HEK293 (cell line): ENCODE measurements at regions not wholly inside any gene's neighbourhood (a gene's known extent, or its start where the extent isn't known, plus 50 kb on each side); places are given as distances from the start of the nearest gene placed in this dataset.
A peak's percentile ranks its signal among the peaks of the same experiment; 100 is the strongest.

Experiments used
- CTCF ChIA-PET: fragments of 350-600 bp; formaldehyde crosslinking; extraction: SDS; loops from one replicate; lab custom pipeline; 2021; ENCODE audit warnings: antibody characterized with exemption; lab: Yijun Ruan, JAX
- POLR2A ChIA-PET: fragments of 300-600 bp; formaldehyde crosslinking; extraction: SDS; loops from one replicate; lab custom pipeline; 2020; ENCODE audit warnings: antibody characterized with exemption, inconsistent platforms; lab: Yijun Ruan, JAX
- H3K27ac ChIP-seq: fragments of 200-500 bp; sonication (Bioruptor generic); 2 replicates; pipeline ENCODE4 v1.5.1; 2014; ENCODE audit warnings: low read depth, low read length, control low read depth, inconsistent platforms; ENCODE audit errors: extremely low read depth
- H3K36me3 ChIP-seq, 2 experiments: fragments of 200-500 bp in 1 of 2; sonication (Bioruptor generic) in 1 of 2; 1 replicate in 1 of 2; 2 replicates in 1 of 2; pipeline ENCODE4 v1.5.1; 2014 to 2017; ENCODE audit warnings: inconsistent platforms in 2 of 2, low read length in 2 of 2; ENCODE audit not compliant: control insufficient read depth in 2 of 2, insufficient read depth in 1 of 2
- H3K4me1 ChIP-seq: fragments of 200-500 bp; sonication (Bioruptor generic); 2 replicates; pipeline ENCODE4 v1.5.1; 2014; ENCODE audit warnings: mild to moderate bottlenecking, low read length, inconsistent platforms; ENCODE audit not compliant: control insufficient read depth, insufficient read depth
- H3K4me3 ChIP-seq: 2 replicates; pipeline ENCODE4 v1.5.1; 2011; ENCODE audit warnings: low read depth, mild to moderate bottlenecking, control low read depth, low read length, moderate library complexity
- H3K9me3 ChIP-seq: fragments of 200-500 bp; sonication (Bioruptor generic); 2 replicates; pipeline ENCODE4 v1.5.1; 2014; ENCODE audit warnings: low read depth, low read length, inconsistent platforms; ENCODE audit not compliant: control insufficient read depth, insufficient read depth
- EGR2 ChIP-seq: fragments of 450-650 bp; formaldehyde crosslinking; IDR thresholded peaks from 2 replicates; pipeline ENCODE4 v1.5.1; 2016; ENCODE audit warnings: low read depth, missing biosample characterization, missing genetic modification characterization
- ZIC2 ChIP-seq: fragments of 450-650 bp; formaldehyde crosslinking; IDR thresholded peaks from 2 replicates; pipeline ENCODE4 v1.5.1; 2016; ENCODE audit warnings: missing biosample characterization, missing genetic modification characterization
- ZNF121 ChIP-seq: fragments of 450-650 bp; formaldehyde crosslinking; IDR thresholded peaks from 2 replicates; pipeline ENCODE4 v1.5.1; 2016; ENCODE audit warnings: missing biosample characterization, missing genetic modification characterization
- ZNF155 ChIP-seq: fragments of 450-650 bp; formaldehyde crosslinking; IDR thresholded peaks from 2 replicates; pipeline ENCODE4 v1.5.1; 2016; ENCODE audit warnings: missing biosample characterization, missing genetic modification characterization
- ZNF16 ChIP-seq: fragments of 450-650 bp; formaldehyde crosslinking; IDR thresholded peaks from 2 replicates; pipeline ENCODE4 v1.5.1; 2016; ENCODE audit warnings: low read depth, missing biosample characterization, missing genetic modification characterization
- ZNF274 ChIP-seq, 2 experiments: fragments of 200-500 bp in 1 of 2; fragments of 450-650 bp in 1 of 2; sonication (Bioruptor generic) in 1 of 2; formaldehyde crosslinking in 1 of 2; IDR thresholded peaks; 2 replicates each; pipeline versions ENCODE4 v1.5.1 to v1.6.1; 2014 to 2016; ENCODE audit warnings: borderline replicate concordance in 1 of 2, inconsistent platforms in 1 of 2, low read length in 1 of 2, missing biosample characterization in 1 of 2, missing genetic modification characterization in 1 of 2
- ZNF335 ChIP-seq: fragments of 450-650 bp; formaldehyde crosslinking; conservative IDR thresholded peaks from 2 replicates; pipeline ENCODE4 v1.5.1; 2016; ENCODE audit warnings: missing biosample characterization, missing genetic modification characterization
- ZNF404 ChIP-seq: fragments of 450-650 bp; formaldehyde crosslinking; IDR thresholded peaks from 2 replicates; pipeline ENCODE4 v1.5.1; 2017; ENCODE audit warnings: missing biosample characterization, missing genetic modification characterization
- ZNF473 ChIP-seq: fragments of 450-650 bp; formaldehyde crosslinking; IDR thresholded peaks from 2 replicates; pipeline ENCODE4 v1.5.1; 2017; ENCODE audit warnings: missing biosample characterization, missing genetic modification characterization
- ZNF521 ChIP-seq: fragments of 450-650 bp; formaldehyde crosslinking; IDR thresholded peaks from 2 replicates; pipeline ENCODE4 v1.5.1; 2017; ENCODE audit warnings: missing biosample characterization, mild to moderate bottlenecking, missing genetic modification characterization
- ZNF600 ChIP-seq: fragments of 450-650 bp; formaldehyde crosslinking; IDR thresholded peaks from 2 replicates; pipeline ENCODE4 v1.5.1; 2016; ENCODE audit warnings: missing biosample characterization, missing genetic modification characterization
- ZNF623 ChIP-seq: fragments of 450-650 bp; formaldehyde crosslinking; IDR thresholded peaks from 2 replicates; pipeline ENCODE4 v1.5.1; 2016; ENCODE audit warnings: missing biosample characterization, missing genetic modification characterization
- ZNF664 ChIP-seq: fragments of 450-650 bp; formaldehyde crosslinking; IDR thresholded peaks from 2 replicates; pipeline ENCODE4 v1.5.1; 2016; ENCODE audit warnings: missing biosample characterization, missing genetic modification characterization
- TF ChIP-seq, protein P1 (sequence below): fragments of 450-650 bp; formaldehyde crosslinking; optimal IDR thresholded peaks from 2 replicates; pipeline ENCODE3; 2016; ENCODE audit warnings: missing biosample characterization, mild to moderate bottlenecking, missing genetic modification characterization
- TF ChIP-seq, protein P2 (sequence below): fragments of 450-650 bp; formaldehyde crosslinking; IDR thresholded peaks from 2 replicates; pipeline ENCODE4 v1.5.1; 2016; ENCODE audit warnings: missing biosample characterization, missing genetic modification characterization
- TF ChIP-seq, protein P3 (sequence below): sonication (generic); formaldehyde crosslinking; IDR thresholded peaks from 2 replicates; pipeline ENCODE4 v1.8.1; 2022; ENCODE audit warnings: mild to moderate bottlenecking, moderate library complexity, missing genetic modification reagents
- TF ChIP-seq, protein P4 (sequence below): fragments of 450-650 bp; formaldehyde crosslinking; IDR thresholded peaks from 2 replicates; pipeline ENCODE4; 2016; ENCODE audit warnings: missing biosample characterization, missing genetic modification characterization

DNA sequence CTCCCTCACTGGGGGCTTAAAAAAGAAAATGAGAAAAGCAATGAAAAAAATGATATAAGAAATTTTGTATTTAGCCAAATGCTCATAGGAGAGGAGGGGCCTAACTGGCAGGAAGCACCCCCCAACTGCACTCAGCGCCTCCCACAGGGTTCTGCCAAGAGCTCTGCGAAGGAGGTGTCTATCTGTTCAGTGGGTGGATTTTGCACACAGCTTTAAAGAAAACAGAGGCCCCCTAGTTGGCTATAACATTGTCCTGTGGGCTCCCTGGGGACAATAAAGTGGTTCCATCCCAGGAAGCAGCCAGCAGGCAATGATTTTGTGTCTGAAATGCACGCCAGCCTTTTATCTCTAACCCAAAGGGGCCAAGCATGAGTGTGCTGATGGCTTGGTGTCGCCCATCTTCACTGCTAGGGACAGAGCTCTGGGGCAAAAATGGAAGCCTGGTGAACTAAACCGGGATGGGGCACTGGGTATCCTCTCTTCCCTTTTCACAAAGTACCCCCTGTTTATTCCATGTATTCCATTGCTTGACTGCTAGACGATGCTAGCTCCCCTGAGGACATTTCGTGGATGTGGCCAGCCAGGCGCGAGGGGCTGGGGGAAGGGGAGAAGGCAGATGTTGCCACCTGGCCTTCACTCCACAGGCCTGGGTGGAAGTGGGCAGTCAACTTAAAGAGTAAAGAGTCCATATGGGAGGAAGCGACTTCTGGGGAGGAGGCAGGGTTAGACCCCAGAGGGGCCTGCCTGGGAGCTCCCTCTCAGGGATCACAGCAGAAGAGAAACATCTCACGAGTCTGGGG lies 205.7 kb downstream of the CYP26B1 start:
- no peak overlapping the region for H3K27ac ChIP-seq
- TF ChIP-seq ZNF521 (tag by site-specific recombination) (no peak), ZNF623 (tag by site-specific recombination) (no peak), ZIC2 (peak; percentile 60), ZNF121 (tag by site-specific recombination) (no peak), EGR2 (tag by site-specific recombination) (peak; percentile 28; the same call in 1 of the 2 replicates)
- TF ChIP-seq, protein P1, sequence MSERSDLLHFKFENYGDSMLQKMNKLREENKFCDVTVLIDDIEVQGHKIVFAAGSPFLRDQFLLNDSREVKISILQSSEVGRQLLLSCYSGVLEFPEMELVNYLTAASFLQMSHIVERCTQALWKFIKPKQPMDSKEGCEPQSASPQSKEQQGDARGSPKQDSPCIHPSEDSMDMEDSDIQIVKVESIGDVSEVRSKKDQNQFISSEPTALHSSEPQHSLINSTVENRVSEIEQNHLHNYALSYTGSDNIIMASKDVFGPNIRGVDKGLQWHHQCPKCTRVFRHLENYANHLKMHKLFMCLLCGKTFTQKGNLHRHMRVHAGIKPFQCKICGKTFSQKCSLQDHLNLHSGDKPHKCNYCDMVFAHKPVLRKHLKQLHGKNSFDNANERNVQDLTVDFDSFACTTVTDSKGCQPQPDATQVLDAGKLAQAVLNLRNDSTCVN (tag by site-specific recombination): no peak
- TF ChIP-seq, all 188 proteins: peak for 2
- Histone ChIP-seq H3K4me1 (no peaks in the 10 kb centered on the region), H3K36me3 (no peaks in the 10 kb centered on the region), H3K4me3 (no peak overlapping the region), H3K9me3 (no peaks in the 10 kb centered on the region)
- POLR2A ChIA-PET: no interaction called here
- CTCF ChIA-PET: interaction anchor here (0.6 to 2.2 kb wide), 3 partner anchors 18 to 53 kb away, joined by 3 to 6 read pairs (median 3); no protein-coding TSS in a partner anchor

DNA sequence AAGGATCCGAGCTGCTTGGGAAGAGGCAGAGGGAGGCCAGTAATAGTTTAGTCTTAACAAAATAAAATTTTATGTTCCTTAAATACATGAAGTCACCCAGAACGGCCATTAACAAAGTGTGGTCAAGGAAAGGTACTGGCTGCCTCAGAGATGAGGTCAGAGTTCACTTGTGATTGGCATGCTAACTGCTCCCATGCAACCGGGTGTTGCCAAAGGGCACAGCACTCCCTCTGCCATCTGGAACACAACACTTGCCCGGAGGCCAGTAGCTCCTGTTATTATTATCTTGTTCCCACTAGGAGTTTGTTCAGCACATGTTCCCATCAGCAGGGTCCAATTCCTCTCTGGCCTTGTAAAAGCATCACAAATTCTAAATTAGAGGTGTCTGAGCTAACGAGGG lies 207.0 kb downstream of the CYP26B1 start:
- H3K4me1 ChIP-seq: no peaks in the 10 kb centered on the region
- no peak overlapping the region for H3K27ac ChIP-seq
- H3K9me3 ChIP-seq: no peaks in the 10 kb centered on the region
- H3K36me3 ChIP-seq: no peaks in the 10 kb centered on the region
- POLR2A ChIA-PET: no interaction called here
- CTCF ChIA-PET: interaction anchor here (1.3 to 2.2 kb wide), 2 partner anchors 17 to 54 kb away, joined by 3 to 6 read pairs; no protein-coding TSS in a partner anchor
- TF ChIP-seq ZNF664 (tag by site-specific recombination): no peak
- no peak for TF ChIP-seq ZNF404 (tag by site-specific recombination)
- TF ChIP-seq, protein P2, sequence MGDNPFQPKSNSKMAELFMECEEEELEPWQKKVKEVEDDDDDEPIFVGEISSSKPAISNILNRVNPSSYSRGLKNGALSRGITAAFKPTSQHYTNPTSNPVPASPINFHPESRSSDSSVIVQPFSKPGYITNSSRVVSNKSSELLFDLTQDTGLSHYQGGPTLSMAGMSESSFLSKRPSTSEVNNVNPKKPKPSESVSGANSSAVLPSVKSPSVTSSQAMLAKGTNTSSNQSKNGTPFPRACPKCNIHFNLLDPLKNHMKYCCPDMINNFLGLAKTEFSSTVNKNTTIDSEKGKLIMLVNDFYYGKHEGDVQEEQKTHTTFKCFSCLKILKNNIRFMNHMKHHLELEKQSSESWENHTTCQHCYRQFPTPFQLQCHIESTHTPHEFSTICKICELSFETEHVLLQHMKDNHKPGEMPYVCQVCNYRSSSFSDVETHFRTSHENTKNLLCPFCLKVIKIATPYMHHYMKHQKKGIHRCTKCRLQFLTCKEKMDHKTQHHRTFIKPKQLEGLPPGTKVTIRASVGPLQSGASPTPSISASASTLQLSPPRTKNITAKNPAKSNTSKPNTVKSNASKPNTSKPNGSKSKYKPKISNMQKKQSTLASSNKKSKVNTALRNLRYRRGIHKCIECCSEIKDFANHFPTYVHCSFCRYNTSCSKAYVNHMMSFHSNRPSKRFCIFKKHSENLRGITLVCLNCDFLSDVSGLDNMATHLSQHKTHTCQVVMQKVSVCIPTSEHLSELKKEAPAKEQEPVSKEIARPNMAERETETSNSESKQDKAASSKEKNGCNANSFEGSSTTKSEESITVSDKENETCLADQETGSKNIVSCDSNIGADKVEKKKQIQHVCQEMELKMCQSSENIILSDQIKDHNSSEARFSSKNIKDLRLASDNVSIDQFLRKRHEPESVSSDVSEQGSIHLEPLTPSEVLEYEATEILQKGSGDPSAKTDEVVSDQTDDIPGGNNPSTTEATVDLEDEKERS (tag by site-specific recombination): no peak
- TF ChIP-seq ZNF16 (tag by site-specific recombination): no peak
- no peak overlapping the region for H3K4me3 ChIP-seq

DNA sequence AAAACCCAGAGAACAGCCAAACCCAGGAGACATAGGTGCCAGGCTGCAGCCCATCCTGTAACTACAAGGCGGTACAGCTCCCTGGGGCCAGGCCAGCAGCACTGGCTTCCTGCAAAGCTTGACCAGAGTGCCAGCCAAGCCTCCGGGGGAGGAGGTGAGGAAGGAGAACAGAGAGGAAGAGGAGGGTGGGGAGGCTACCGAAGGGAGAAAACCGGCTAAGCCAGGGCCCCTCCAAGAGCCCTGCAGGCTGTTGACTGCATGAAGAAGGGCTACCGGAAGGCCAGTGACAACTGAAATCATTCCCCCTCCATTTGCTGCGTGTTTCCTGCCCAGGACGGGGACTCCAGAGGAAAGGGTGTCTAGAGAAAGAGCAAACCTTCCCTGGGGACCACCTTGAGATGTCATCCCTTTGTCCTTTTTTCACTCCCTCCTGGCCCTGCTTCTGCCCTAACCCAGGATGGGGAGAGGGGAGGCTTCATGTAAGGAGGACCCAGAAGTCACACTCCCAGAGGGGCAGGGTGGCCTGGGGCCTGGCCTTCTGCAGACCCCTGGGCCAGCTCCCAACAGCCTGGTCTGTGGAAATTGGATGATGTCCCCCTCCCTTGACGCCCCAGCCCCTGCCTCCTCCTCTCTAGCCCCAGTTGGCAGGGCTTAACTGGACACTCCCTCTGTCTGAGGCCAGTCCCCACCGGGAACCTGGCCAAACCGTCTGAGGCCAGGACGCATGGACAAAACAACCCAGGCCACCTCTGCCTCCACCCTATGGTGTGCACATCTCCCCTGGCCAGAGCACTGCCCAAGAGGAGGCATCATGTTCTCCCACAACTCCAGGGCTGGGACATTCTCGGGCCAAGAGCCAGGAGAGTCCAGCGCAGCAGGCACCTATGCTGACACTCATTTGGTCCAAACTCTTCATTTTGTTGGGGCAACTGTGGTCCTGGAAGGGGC lies 207.8 kb downstream of the CYP26B1 start:
- ChIA-PET CTCF (interaction anchor here (2.2 kb wide), 1 partner anchor 16 kb away, joined by 6 read pairs; no protein-coding TSS in a partner anchor), POLR2A (no interaction called here)
- TF ChIP-seq, protein P3, sequence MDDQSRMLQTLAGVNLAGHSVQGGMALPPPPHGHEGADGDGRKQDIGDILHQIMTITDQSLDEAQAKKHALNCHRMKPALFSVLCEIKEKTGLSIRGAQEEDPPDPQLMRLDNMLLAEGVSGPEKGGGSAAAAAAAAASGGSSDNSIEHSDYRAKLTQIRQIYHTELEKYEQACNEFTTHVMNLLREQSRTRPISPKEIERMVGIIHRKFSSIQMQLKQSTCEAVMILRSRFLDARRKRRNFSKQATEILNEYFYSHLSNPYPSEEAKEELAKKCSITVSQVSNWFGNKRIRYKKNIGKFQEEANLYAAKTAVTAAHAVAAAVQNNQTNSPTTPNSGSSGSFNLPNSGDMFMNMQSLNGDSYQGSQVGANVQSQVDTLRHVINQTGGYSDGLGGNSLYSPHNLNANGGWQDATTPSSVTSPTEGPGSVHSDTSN (CRISPR knock-in tag): no peak
- TF ChIP-seq, protein P4, sequence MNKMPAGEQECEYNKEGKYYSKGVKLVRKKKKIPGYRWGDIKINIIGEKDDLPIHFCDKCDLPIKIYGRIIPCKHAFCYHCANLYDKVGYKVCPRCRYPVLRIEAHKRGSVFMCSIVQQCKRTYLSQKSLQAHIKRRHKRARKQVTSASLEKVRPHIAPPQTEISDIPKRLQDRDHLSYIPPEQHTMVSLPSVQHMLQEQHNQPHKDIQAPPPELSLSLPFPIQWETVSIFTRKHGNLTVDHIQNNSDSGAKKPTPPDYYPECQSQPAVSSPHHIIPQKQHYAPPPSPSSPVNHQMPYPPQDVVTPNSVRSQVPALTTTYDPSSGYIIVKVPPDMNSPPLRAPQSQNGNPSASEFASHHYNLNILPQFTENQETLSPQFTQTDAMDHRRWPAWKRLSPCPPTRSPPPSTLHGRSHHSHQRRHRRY (tag by site-specific recombination): no peak
- TF ChIP-seq ZNF274 (IDR thresholded peaks at IDR 0.05; ENCODE audit: low read length) (no peak), ZNF274 (tag by site-specific recombination; IDR thresholded peaks at IDR 0.05; ENCODE audit: borderline replicate concordance) (no peak), ZNF335 (tag by site-specific recombination) (no peak), ZNF473 (tag by site-specific recombination) (no peak), ZNF600 (tag by site-specific recombination) (no peak), ZNF155 (tag by site-specific recombination) (no peak)
- Histone ChIP-seq H3K27ac (no peak overlapping the region), H3K4me3 (no peak overlapping the region), H3K4me1 (no peaks in the 10 kb centered on the region), H3K36me3 (no peaks in the 10 kb centered on the region), H3K9me3 (no peaks in the 10 kb centered on the region)
